ENCODE measurements at regions not wholly inside any gene's neighbourhood (a gene's known extent, or its start where the extent isn't known, plus 50 kb on each side); places are given as distances from the start of the nearest gene placed in this dataset.

DNA sequence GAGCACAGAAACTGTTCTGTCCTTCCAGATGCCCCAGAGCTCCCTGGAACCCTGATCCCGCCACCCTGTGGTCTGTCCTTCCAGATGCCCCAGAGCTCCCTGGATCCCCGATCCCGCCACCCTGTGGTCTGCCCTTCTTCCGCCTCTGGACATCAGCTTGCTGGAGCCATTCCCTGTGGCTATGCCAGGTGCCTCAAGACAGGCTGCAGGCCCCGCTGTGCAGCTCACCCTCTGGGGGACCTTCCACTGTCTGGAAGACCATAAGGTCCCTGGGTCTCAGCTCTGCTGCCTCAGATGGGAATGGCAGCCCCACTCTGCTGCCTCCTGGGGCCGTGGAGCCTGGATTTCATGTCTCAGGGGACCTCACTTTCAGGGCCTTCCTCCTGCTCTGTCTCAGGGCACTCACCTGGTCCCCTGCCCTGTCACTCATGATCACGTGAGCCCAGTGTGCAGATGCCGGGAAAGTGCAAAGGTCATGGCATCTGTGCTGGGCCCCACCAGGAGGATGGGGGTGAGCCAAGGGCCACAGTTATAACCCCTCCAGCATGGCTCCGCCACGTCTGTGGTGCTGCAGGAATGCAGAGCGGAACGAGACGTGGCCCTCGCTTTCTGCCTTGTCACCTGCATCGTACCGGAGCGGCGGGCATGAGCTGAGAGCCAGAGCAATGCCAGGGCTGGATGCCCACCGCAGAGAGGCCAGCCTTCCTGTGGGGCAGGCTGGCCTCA lies 1520.7 kb downstream of the BRD1 start:
- TF ChIP-seq, protein P1, sequence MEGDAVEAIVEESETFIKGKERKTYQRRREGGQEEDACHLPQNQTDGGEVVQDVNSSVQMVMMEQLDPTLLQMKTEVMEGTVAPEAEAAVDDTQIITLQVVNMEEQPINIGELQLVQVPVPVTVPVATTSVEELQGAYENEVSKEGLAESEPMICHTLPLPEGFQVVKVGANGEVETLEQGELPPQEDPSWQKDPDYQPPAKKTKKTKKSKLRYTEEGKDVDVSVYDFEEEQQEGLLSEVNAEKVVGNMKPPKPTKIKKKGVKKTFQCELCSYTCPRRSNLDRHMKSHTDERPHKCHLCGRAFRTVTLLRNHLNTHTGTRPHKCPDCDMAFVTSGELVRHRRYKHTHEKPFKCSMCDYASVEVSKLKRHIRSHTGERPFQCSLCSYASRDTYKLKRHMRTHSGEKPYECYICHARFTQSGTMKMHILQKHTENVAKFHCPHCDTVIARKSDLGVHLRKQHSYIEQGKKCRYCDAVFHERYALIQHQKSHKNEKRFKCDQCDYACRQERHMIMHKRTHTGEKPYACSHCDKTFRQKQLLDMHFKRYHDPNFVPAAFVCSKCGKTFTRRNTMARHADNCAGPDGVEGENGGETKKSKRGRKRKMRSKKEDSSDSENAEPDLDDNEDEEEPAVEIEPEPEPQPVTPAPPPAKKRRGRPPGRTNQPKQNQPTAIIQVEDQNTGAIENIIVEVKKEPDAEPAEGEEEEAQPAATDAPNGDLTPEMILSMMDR (IDR thresholded peaks at IDR 0.05), result no peak
- TF ChIP-seq POLR2A (IDR thresholded peaks at IDR 0.05), result no peak
- no peak for TF ChIP-seq EP300 (IDR thresholded peaks at IDR 0.05)
- H3K27me3 ChIP-seq, result no peaks in the 10 kb centered on the region
- intact Hi-C loops (cut with DNase I), result no loop called here

DNA sequence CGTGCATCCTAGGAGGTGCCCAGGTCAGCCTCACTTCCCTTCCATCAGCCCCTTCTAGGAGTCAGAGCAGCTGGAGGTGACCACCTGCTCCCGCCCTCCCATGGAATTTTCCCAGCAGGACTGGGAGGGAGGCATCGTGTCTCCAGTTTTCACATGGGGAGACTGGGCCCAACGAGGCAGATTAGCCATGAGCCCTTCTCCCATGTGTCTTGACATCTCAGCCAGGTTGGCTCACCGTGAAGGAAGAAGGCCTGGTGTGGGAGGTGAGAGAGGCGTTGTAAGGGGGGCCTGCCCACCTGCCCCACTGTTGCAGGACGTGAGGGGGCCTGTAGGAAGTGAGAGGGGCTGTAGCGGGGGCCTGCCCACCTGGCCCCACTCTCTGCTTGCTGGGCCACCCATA lies 1521.4 kb downstream of the BRD1 start:
- intact Hi-C loops (cut with DNase I), result no loop called here
- Histone ChIP-seq H3K36me3 (no peaks in the 10 kb centered on the region), H3K4me1 (ENCODE audit: insufficient read depth) (peaks cover 5% of the 10 kb centered on the region), H3K9me3 (no peaks in the 10 kb centered on the region), H3K27me3 (no peaks in the 10 kb centered on the region), H3K27ac (no peak overlapping the region), H3K4me3 (no peak overlapping the region)
- TF ChIP-seq, protein P1 (IDR thresholded peaks at IDR 0.05), result no peak
- TF ChIP-seq POLR2A (IDR thresholded peaks at IDR 0.05) (no peak), EP300 (IDR thresholded peaks at IDR 0.05) (no peak)
- no peak for DNase-seq
- 89 to 93% (median 92%) methylated on average over 8 of the region's 8 CpGs for WGBS, 3 donors

More for the DNA sequence above, 1520.7 kb downstream of the BRD1 start:
- H3K36me3 ChIP-seq, result no peaks in the 10 kb centered on the region
- peaks cover 5% of the 10 kb centered on the region for H3K4me1 ChIP-seq (ENCODE audit: insufficient read depth)
- no peaks in the 10 kb centered on the region for H3K9me3 ChIP-seq
- no peak for DNase-seq
- H3K27ac ChIP-seq, result no peak overlapping the region
- no peak overlapping the region for H3K4me3 ChIP-seq
- WGBS, 3 donors, result 94 to 96% (median 95%) methylated on average over 19 of the region's 19 CpGs

DNA sequence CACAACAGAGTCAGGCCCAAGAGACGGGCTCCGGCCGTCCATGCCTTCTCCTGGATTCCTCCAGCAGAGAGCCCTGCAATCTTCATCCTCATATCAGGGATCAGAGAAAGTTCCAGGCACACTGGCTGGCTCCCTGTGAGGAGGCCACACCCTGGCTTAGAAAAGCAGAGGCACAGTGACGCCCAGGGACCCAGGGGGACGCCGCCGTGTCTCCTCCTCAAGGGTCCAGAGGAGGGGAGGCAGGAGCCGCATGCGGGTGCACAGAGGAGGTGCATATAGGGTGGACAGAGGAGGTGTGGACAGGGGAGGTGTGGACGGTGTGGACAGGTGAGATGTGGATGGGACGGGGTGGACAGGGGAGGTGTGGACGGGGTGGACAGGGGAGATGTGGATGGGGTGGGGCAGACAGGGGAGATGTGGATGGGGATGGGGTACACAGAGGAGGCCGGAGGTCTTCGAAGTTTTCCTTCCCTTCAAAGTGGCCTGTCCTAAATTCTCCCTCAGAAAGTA lies 1521.9 kb downstream of the BRD1 start:
- H3K4me3 ChIP-seq, result no peak overlapping the region
- no peaks in the 10 kb centered on the region for H3K27me3 ChIP-seq
- no peak for DNase-seq
- 92 to 95% (median 92%) methylated on average over 14 of the region's 14 CpGs for WGBS, 3 donors
- no peaks in the 10 kb centered on the region for H3K36me3 ChIP-seq
- H3K9me3 ChIP-seq, result no peaks in the 10 kb centered on the region
- intact Hi-C loops (cut with DNase I), result no loop called here
- TF ChIP-seq POLR2A (IDR thresholded peaks at IDR 0.05), result no peak
- no peak for TF ChIP-seq EP300 (IDR thresholded peaks at IDR 0.05)
- TF ChIP-seq, protein P1 (IDR thresholded peaks at IDR 0.05), result no peak
- H3K4me1 ChIP-seq (ENCODE audit: insufficient read depth), result peaks cover 5% of the 10 kb centered on the region
- no peak overlapping the region for H3K27ac ChIP-seq

DNA sequence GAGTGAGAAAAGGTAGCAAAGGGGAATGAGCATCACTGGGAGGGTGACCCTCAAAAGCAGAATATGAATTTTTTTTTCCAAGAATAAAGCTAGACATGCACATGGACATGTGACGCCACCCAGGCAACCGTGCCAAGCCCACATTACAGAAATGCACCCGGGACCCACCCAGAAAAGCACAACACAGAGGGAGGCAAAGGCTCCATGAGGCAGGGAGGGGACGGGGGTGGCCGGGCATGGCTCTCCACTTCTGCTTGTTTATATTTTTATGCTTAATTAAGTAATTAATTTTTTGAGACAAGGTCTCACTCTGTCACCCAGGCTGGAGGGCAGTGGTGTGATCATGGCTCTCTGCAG lies 1524.3 kb downstream of the BRD1 start:
- H3K9me3 ChIP-seq, result no peaks in the 10 kb centered on the region
- WGBS, 3 donors, result 90% methylated on average over 5 of the region's 5 CpGs
- no peaks in the 10 kb centered on the region for H3K4me1 ChIP-seq (ENCODE audit: insufficient read depth)
- no peaks in the 10 kb centered on the region for H3K27me3 ChIP-seq
- intact Hi-C loops (cut with DNase I), result no loop called here
- TF ChIP-seq, protein P1 (IDR thresholded peaks at IDR 0.05), result no peak
- H3K27ac ChIP-seq, result no peak overlapping the region
- H3K4me3 ChIP-seq, result no peak overlapping the region
- DNase-seq, result no peak
- no peaks in the 10 kb centered on the region for H3K36me3 ChIP-seq
